ENCODE measurements at regions not wholly inside any gene's neighbourhood (a gene's known extent, or its start where the extent isn't known, plus 50 kb on each side); places are given as distances from the start of the nearest gene placed in this dataset.

DNA sequence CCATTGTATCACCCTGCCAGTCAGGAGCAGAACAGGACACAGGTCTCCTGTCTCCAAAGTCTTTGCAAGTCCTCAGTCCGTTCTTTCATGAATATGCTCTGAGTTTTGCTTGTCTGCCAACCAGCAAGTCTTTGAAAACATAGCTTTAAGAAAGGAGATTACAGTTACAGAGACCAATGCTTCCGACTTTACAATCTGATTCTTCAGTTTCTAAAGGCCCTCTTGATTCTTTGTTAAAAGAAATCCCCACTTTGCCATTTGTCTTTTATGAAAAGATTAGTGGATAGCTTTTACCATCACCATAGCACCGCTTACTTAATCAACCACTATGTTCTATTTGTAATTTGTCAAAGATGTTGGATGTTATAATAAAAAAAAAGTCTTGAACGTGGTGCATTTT lies 562.8 kb upstream of the BTBD3 start:
- TF ChIP-seq CTCF (IDR thresholded peaks at IDR 0.05) (no peak), POLR2A (IDR thresholded peaks at IDR 0.05; ENCODE audit: low read depth) (no peak), POLR2AphosphoS5 (IDR thresholded peaks at IDR 0.05) (no peak), EP300 (IDR thresholded peaks at IDR 0.05) (no peak)
